ENCODE measurements at regions not wholly inside any gene's neighbourhood (a gene's known extent, or its start where the extent isn't known, plus 50 kb on each side); places are given as distances from the start of the nearest gene placed in this dataset.

DNA sequence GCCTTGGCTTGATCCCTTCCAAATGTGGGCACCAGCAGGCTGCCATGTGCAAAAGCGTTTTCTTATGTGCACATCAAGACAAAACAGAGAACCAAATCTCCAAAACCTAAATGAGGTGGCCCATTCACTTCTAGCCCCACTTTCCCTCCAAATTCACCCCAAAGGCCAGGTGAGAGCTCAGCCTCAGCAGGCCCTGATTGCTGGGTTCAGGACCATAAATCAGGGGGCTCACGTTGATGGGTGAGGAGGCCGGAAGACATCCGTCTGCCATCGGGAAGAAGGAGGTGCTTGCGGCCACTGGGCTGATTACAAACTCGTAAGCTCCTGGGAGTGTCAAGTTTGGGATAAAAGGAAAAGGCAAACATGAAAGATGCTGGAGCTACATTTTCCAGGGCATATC lies 86.7 kb upstream of the CLDN14 start:
- Mint-ChIP-seq H3K9me3 (no peaks in the 10 kb centered on the region), H3K4me1 (no peaks in the 10 kb centered on the region), H3K27ac (no peak overlapping the region)

DNA sequence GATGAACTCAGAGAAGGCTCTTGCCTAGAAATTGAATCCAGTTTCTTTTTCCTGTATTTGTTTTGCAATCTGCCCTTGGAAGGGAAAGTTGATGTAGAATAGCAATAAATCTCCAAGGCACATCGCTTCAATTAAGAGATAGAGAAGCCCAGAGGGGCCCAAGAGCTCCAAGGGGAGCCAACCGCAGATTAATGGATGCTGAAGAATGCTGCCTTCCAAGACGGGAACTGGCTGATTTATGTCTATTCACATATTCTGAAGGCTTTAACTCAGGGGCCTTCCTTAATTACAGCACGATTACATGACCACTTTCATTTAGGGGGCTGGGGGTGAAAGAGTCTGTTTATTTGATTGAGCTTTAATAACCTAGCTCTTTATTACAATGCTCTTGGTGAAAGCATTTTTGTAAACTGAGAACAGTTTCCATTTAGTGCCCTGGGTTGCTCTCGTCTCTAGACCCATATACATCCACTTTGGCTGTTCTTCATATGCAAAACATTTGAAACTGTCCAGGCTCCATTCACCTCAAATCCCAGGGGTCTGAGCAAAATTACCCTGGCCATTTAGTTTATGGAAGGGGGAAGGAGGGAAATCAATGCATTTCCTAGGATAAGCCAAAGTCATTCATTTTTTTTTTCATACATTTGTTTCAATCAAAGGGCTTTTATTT lies 87.4 kb upstream of the CLDN14 start:
- H3K4me3 Mint-ChIP-seq = no peak overlapping the region
- no peak for DNase-seq
- no peaks in the 10 kb centered on the region for H3K9me3 Mint-ChIP-seq
- no peaks in the 10 kb centered on the region for H3K36me3 Mint-ChIP-seq (ENCODE audit: low read depth)
- intact Hi-C loops (cut with micrococcal nuclease) = no loop called here
- no peaks in the 10 kb centered on the region for H3K4me1 Mint-ChIP-seq
- no peak overlapping the region for H3K27ac Mint-ChIP-seq
- peaks cover 2% of the 10 kb centered on the region for H3K27me3 Mint-ChIP-seq

More for the DNA sequence above, 86.7 kb upstream of the CLDN14 start:
- Mint-ChIP-seq H3K4me3 (no peak overlapping the region), H3K27me3 (peaks cover 4% of the 10 kb centered on the region), H3K36me3 (ENCODE audit: low read depth) (no peaks in the 10 kb centered on the region)
- DNase-seq = no peak
- intact Hi-C loops (cut with micrococcal nuclease) = no loop called here

DNA sequence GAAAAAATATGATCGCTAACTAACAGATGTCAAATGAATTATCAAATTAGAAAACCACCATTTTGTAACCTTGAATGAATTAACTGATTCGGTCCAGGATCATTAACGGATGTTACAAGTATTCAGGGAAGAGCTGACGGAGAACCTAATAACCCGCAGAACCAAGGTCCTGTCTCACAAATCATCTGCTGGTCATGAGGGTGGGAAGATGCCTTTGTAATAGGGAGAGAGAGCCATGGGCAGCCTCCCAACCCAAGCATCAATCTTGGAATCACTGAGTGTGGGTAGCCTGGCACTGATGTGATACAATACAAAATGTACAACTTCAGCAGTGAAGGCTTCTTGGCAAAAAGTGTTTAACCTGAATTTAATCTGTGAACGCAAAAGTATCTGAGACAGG lies 89.6 kb upstream of the CLDN14 start:
- intact Hi-C loops (cut with micrococcal nuclease) = no loop called here
- H3K27ac Mint-ChIP-seq = no peak overlapping the region
- H3K4me1 Mint-ChIP-seq = no peaks in the 10 kb centered on the region
- no peak overlapping the region for H3K4me3 Mint-ChIP-seq
- H3K36me3 Mint-ChIP-seq (ENCODE audit: low read depth) = no peaks in the 10 kb centered on the region
- H3K9me3 Mint-ChIP-seq = no peaks in the 10 kb centered on the region
- H3K27me3 Mint-ChIP-seq = peaks cover 2% of the 10 kb centered on the region
- no peak for DNase-seq

DNA sequence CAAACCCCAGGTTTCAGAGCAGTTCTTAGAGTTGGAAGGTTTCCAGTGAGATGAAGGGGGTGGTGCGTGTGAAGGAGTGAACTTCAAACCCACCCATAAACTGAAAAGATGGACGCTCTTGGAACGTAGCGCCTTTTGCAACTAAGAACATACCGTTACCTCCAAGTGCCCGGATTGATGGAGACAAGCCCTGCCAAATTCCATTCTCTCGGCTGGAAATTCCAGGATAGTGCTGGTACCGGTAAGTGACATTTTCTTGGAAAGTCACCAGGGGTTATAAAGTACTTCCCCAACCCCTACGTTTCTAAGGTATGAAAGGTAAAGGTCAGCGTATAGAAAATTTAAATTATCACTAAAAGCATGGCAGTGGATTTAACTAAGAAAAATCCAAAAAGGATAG lies 91.6 kb upstream of the CLDN14 start:
- Mint-ChIP-seq H3K9me3 (no peaks in the 10 kb centered on the region), H3K36me3 (ENCODE audit: low read depth) (no peaks in the 10 kb centered on the region), H3K4me1 (no peaks in the 10 kb centered on the region)

DNA sequence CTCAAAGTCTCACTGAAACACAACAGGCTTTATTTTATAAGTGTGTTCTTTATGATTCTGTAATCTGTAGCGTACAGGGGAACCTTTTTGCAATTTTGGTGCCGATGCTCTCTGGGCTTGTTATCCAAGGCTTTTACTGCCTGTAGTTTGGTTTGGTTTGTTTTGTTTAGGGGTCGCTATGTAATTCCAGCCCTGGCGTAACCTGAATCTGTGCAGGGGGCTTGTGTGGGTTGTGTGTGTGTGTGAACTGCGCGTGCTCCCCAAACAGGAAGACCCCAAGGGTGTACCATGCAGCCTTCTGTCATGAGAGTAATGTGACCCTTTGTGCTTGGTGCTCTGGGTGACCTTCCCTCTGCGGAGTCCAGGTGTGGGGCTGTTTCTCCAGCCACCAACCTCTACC lies 92.1 kb upstream of the CLDN14 start:
- H3K9me3 Mint-ChIP-seq = no peaks in the 10 kb centered on the region
- DNase-seq = no peak
- no peaks in the 10 kb centered on the region for H3K4me1 Mint-ChIP-seq
- no peak overlapping the region for H3K4me3 Mint-ChIP-seq
- H3K27me3 Mint-ChIP-seq = peaks cover 3% of the 10 kb centered on the region
- no peaks in the 10 kb centered on the region for H3K36me3 Mint-ChIP-seq (ENCODE audit: low read depth)
- no peak overlapping the region for H3K27ac Mint-ChIP-seq
- intact Hi-C loops (cut with micrococcal nuclease) = no loop called here

More for the DNA sequence above, 91.6 kb upstream of the CLDN14 start:
- no peak for DNase-seq
- Mint-ChIP-seq H3K27me3 (peaks cover 4% of the 10 kb centered on the region), H3K27ac (no peak overlapping the region), H3K4me3 (no peak overlapping the region)
- intact Hi-C loops (cut with micrococcal nuclease) = no loop called here

DNA sequence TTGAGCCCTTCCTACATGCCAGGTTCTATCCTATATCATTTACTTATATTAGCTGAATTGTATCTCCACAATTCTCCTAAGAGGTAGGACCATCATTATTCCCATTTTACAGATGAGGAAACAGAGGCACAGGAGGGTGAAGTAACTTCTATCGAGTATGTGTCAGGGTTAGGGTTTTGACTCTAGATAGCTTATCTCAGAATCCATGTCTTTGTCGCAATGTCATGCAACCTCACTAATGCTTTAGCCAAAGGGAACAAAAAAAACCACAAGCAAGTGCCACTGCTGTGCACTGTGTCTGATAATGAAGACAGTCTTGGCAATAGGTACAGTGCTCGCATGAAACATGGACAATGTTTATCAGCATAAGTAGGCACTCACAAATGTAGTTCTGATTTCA lies 95.4 kb upstream of the CLDN14 start:
- H3K4me3 Mint-ChIP-seq = no peak overlapping the region
- H3K36me3 Mint-ChIP-seq (ENCODE audit: low read depth) = no peaks in the 10 kb centered on the region
- H3K9me3 Mint-ChIP-seq = no peaks in the 10 kb centered on the region
- no peak for DNase-seq
- intact Hi-C loops (cut with micrococcal nuclease) = no loop called here
- peaks cover 3% of the 10 kb centered on the region for H3K27me3 Mint-ChIP-seq
- no peak overlapping the region for H3K27ac Mint-ChIP-seq
- peaks cover 4% of the 10 kb centered on the region for H3K4me1 Mint-ChIP-seq

DNA sequence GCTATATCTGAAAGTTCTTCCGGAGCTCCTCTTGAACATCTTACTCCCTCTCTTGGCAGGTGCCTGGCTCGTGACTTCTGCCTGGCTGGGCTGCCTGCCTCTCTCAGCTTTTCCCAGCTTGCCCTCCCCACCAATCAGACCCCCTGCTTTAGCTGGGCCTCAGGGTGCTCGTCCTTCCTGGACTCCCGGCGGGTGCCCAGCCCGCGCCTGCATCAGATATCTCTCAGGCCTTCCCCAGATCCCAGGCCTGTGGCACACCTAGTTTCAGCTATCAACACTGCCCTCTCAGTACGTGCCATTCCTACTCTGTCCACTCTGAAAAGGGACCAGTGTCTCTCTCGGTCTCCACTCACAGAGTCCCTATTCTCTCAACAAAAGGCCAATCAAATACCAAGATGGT lies 96.5 kb upstream of the CLDN14 start:
- no peaks in the 10 kb centered on the region for H3K9me3 Mint-ChIP-seq
- intact Hi-C loops (cut with micrococcal nuclease) = no loop called here
- H3K4me1 Mint-ChIP-seq = peaks cover 4% of the 10 kb centered on the region
- no peak overlapping the region for H3K27ac Mint-ChIP-seq
- H3K36me3 Mint-ChIP-seq (ENCODE audit: low read depth) = no peaks in the 10 kb centered on the region
- H3K4me3 Mint-ChIP-seq = no peak overlapping the region
- H3K27me3 Mint-ChIP-seq = peaks cover 5% of the 10 kb centered on the region
- no peak for DNase-seq

DNA sequence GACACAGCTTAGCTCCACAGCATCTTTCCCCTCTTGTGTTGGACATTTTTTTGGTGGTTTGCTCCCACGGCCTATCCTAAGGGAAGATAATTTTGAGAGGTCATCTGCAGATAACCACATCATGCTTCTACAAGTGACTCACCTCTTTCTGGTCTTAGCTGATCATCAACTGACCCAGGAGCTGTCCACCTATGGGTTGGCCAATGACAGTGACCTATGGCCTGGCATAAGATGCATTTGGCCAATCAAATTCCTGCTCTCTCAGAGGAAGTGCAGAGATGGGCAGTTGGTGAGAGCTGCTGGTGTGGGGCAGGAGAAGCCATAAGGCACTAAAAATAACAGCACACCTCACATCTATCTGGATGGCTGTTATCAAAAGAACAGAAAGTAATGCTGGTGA lies 100.0 kb upstream of the CLDN14 start:
- Mint-ChIP-seq H3K36me3 (ENCODE audit: low read depth) (no peaks in the 10 kb centered on the region), H3K4me3 (no peak overlapping the region), H3K9me3 (no peaks in the 10 kb centered on the region), H3K27ac (no peak overlapping the region), H3K27me3 (peaks cover 5% of the 10 kb centered on the region), H3K4me1 (peaks cover 8% of the 10 kb centered on the region)
- intact Hi-C loops (cut with micrococcal nuclease) = no loop called here
- no peak for DNase-seq

DNA sequence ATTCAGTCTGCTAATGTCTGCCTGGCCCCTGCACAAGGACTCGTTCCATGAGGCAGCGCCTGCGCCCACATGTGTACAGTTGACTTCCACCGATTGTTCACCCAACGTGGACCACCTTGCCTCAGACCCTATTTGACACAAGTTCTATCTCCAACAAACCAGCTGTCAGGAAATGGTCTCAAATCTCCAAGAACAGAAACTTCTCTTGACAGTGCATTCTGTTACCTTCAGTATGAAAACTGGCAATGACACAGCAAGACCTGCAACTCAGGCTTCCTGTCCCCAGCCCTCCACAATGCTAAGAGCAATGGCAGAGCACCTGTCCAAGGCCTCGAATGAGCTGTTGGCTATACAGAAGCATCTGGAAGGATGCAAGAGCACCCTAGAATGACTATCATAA lies 102.3 kb upstream of the CLDN14 start:
- H3K27ac Mint-ChIP-seq = no peak overlapping the region
- H3K27me3 Mint-ChIP-seq = peaks cover 3% of the 10 kb centered on the region
- no peaks in the 10 kb centered on the region for H3K36me3 Mint-ChIP-seq (ENCODE audit: low read depth)
- H3K9me3 Mint-ChIP-seq = no peaks in the 10 kb centered on the region
- H3K4me1 Mint-ChIP-seq = peaks cover 7% of the 10 kb centered on the region
- intact Hi-C loops (cut with micrococcal nuclease) = no loop called here
- H3K4me3 Mint-ChIP-seq = no peak overlapping the region
- DNase-seq = no peak

DNA sequence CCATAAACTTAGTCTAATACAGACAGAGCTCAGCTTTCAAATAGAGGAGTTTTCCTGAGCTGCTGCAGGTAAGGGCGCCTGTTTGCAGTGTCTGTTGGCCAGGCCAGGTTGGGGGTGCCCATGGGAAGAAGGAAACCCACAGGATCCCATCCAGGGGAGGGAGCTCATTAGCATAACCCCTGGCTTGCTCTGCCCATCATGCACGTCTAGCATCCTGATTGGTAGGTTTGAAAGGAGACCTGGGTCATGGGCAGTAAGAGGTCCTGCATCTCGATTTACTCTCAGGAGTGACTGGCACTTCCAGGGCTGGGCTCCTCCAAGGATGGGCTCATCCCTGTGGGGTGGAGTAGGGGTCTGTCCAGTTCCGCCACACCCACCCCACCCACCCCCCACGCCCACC lies 103.7 kb upstream of the CLDN14 start:
- DNase-seq = no peak
- Mint-ChIP-seq H3K27me3 (peaks cover 3% of the 10 kb centered on the region), H3K27ac (no peak overlapping the region), H3K36me3 (ENCODE audit: low read depth) (no peaks in the 10 kb centered on the region), H3K4me1 (peaks cover 4% of the 10 kb centered on the region), H3K4me3 (no peak overlapping the region), H3K9me3 (no peaks in the 10 kb centered on the region)
- intact Hi-C loops (cut with micrococcal nuclease) = no loop called here

DNA sequence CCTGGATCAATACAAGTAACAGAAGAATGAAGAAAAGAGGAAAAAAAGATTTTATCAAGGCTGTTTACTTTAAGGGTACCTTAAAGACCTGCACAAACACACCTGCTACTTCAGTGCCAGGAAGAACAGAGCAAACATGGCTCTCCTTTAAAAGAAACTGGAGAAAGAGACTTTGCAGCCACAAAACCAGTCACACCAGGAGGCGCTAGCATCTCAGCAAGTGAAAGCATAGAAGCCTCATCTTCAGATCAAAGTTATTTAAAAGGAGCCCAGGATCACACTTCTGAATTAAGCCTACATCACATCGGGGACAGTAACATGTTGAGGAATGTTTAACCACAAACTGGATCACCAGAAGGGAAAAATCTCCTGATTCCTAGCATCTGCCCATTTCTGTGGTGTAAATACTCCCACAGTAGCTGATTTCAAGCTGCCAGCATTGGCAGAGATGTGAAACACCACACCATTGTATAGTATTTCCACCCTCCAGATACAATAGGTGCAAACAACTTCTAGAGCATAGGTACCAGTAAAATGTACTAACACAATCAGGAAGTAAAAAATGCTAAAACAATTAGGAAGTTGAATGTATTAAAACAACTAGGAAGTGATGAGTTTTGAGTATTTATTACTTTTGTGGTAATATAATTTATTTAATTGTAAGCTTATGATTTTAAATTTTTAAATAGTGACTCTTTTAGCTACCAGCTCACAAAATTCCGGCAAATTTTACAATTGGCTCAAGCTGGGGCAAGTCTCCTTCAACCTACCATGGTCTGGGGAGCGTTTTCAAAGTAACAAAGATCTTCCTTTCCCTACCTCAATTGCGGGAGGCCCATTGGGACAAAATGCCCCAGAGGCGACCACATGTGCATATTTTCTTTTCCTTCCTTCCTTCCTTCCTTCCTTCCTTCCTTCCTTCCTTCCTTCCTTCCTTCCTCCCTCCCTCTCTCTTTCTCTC lies 105.3 kb upstream of the CLDN14 start:
- Mint-ChIP-seq H3K36me3 (ENCODE audit: low read depth) (no peaks in the 10 kb centered on the region), H3K4me1 (peaks cover 4% of the 10 kb centered on the region), H3K9me3 (no peaks in the 10 kb centered on the region), H3K27ac (no peak overlapping the region), H3K4me3 (no peak overlapping the region), H3K27me3 (peaks cover 3% of the 10 kb centered on the region)
- intact Hi-C loops (cut with micrococcal nuclease) = loop anchor here (5.0 kb wide), 1 partner anchor 163 kb away; no protein-coding TSS in a partner anchor
- DNase-seq = peak; percentile 68

DNA sequence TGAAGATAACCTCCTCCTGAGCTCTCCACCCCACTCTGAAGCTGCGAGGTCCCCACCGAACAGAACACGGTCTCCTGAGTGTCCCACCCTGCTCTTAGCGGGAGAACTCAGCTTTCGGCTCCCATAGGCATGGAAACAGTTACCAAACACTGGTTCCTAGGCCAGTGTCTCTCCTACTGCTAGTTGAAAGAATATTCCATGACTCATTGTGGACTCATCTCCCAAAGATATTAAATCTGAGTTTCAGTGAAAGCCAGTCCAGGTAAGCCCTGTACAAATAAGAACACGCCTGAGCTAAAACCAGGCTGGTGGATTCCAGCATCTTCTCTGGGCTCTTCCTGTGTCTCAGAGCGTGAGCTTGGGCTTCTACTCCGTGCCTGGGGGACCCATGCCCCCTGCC lies 107.5 kb upstream of the CLDN14 start:
- Mint-ChIP-seq H3K9me3 (no peaks in the 10 kb centered on the region), H3K27me3 (no peaks in the 10 kb centered on the region), H3K27ac (no peak overlapping the region), H3K36me3 (ENCODE audit: low read depth) (no peaks in the 10 kb centered on the region), H3K4me3 (no peak overlapping the region), H3K4me1 (peaks cover under 1% of the 10 kb centered on the region)
- intact Hi-C loops (cut with micrococcal nuclease) = loop anchor here (5.0 kb wide), 1 partner anchor 165 kb away; no protein-coding TSS in a partner anchor
- DNase-seq = no peak

DNA sequence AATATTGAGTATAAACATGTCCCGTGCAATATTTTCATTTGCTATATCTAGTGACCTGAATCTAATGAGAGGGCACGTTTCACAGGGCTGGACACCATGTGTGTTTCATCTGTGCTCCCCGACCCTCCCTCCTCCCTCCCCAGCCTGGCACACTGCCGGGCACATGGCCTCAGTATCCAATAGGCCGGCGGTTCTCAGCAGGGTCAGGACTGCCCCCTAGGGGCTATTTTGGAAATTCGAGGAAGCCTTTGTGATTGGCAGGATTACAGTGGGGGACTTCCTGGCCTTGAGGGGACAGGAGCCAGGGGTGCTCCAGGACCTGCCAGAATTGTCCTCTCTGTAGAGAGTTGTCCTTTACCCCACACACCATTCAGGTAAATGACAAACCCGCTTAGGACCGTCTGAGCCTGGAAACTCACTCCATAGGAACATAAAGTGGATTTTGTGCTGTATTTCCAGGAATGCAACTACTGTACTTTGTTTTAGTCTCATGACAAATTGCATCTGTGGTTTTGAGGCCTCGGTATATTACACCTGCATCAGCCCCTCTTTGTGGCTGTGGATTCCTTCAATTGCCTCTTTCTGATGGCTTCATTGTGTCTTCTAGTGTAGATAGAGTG lies 109.5 kb upstream of the SIM2 start:
- H3K27me3 Mint-ChIP-seq = peaks cover 2% of the 10 kb centered on the region
- no peak overlapping the region for H3K27ac Mint-ChIP-seq
- peak; percentile 64 for DNase-seq
- intact Hi-C loops (cut with micrococcal nuclease) = loop anchor here (5.0 kb wide), 1 partner anchor 167 kb away; no protein-coding TSS in a partner anchor
- H3K4me1 Mint-ChIP-seq = no peaks in the 10 kb centered on the region
- H3K9me3 Mint-ChIP-seq = no peaks in the 10 kb centered on the region
- H3K4me3 Mint-ChIP-seq = no peak overlapping the region
- no peaks in the 10 kb centered on the region for H3K36me3 Mint-ChIP-seq (ENCODE audit: low read depth)

All from activated CD4-positive, alpha-beta T cell treated with anti-CD3 and anti-CD28 coated beads, Interleukin-2, amount 10 ng/mL, durations not matched to agents 24 days and 14 days (primary cell).